ENCODE measurements at regions not wholly inside any gene's neighbourhood (a gene's known extent, or its start where the extent isn't known, plus 50 kb on each side); places are given as distances from the start of the nearest gene placed in this dataset.

DNA sequence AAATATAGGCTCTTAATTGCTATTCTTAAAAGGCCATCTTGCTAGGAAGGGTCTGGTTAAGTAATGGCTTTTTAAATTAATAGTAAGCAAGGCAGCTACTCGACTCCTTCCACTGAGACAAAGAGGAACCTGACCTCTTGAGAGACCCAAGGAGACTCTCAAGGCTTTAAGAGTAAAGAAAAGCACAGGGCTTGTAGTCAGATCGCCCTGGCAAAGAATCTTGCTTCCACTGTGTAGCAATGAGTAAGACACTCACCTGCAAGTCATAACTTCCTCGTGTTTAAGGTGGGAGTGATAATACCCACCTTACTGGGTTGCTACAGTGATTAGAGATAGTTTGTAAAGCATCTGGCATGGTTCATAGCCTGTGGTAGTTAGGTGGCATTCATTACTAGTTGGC, 274.5 kb downstream of the TSN start:
- TF ChIP-seq EP300 (IDR thresholded peaks at IDR 0.05) (no peak), CTCF (IDR thresholded peaks at IDR 0.05) (no peak), POLR2AphosphoS5 (IDR thresholded peaks at IDR 0.05) (no peak), POLR2A (IDR thresholded peaks at IDR 0.05) (no peak)

All from gastroesophageal sphincter (tissue), 3 donors.